Fibroblast of the aortic adventitia (primary cell): ENCODE measurements at regions not wholly inside any gene's neighbourhood (a gene's known extent, or its start where the extent isn't known, plus 50 kb on each side); places are given as distances from the start of the nearest gene placed in this dataset.
"Not testable (repeated sequence)": the region's sequence is repeated elsewhere in the genome, so short reads cannot be mapped to it uniquely, and the experiment has no call there.

Experiments used
- DNase-seq: peaks from one replicate; pipeline ENCODE4 v3.0.0-alpha.2; 2010; ENCODE audit warnings: low read depth
- H3K4me3 ChIP-seq: 2 replicates; pipeline ENCODE4 v1.5.1; 2011; ENCODE audit warnings: low read depth, mild to moderate bottlenecking, control low read depth, low read length, moderate library complexity
- TF ChIP-seq, protein P1 (sequence below): IDR thresholded peaks from 2 replicates; pipeline ENCODE4 v1.5.1; 2011; ENCODE audit warnings: mild to moderate bottlenecking, low read length, control low read depth, inconsistent platforms; ENCODE audit not compliant: insufficient read depth

DNA sequence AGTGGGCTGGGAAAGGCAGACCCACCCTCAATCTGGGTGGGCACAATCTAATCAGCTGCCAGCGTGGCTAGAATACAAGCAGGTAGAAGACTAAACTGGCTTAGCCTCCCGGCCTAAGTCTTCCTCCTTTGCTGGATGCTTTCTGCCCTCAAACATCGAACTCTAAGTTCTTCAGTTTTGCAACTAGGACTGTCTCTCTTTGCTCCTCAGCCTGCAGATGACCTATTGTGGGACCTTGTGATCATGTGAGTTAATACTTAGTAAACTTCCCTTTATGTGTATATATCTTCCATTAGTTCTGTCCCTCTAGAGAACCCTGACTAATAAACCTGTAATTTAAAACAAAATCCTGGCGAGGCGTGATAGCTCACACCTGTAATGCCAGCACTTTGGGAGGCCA is 51.8 kb upstream of the SLC39A8 start:
- DNase-seq, H3K4me3 ChIP-seq: not testable (repeated sequence)

DNA sequence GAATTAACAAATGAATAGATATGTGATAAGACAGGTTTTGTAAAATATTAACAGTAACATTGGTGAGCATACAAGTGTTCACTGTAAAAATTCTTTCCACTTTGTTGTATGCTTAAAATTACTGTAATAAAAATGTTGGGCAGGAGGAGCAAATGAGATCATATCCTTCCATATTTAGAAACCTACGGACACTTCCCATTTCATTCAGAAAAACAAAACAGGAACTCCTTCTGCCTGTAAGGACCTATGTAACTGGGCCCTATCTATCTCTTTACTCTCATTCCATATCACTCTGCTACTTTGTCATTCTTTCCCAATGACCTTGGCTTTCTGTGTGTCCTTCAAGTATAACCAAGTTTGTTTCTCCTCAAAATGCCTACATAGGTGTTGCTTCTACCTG is 53.7 kb upstream of the SLC39A8 start:
- TF ChIP-seq, protein P1, sequence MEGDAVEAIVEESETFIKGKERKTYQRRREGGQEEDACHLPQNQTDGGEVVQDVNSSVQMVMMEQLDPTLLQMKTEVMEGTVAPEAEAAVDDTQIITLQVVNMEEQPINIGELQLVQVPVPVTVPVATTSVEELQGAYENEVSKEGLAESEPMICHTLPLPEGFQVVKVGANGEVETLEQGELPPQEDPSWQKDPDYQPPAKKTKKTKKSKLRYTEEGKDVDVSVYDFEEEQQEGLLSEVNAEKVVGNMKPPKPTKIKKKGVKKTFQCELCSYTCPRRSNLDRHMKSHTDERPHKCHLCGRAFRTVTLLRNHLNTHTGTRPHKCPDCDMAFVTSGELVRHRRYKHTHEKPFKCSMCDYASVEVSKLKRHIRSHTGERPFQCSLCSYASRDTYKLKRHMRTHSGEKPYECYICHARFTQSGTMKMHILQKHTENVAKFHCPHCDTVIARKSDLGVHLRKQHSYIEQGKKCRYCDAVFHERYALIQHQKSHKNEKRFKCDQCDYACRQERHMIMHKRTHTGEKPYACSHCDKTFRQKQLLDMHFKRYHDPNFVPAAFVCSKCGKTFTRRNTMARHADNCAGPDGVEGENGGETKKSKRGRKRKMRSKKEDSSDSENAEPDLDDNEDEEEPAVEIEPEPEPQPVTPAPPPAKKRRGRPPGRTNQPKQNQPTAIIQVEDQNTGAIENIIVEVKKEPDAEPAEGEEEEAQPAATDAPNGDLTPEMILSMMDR: no peak

DNA sequence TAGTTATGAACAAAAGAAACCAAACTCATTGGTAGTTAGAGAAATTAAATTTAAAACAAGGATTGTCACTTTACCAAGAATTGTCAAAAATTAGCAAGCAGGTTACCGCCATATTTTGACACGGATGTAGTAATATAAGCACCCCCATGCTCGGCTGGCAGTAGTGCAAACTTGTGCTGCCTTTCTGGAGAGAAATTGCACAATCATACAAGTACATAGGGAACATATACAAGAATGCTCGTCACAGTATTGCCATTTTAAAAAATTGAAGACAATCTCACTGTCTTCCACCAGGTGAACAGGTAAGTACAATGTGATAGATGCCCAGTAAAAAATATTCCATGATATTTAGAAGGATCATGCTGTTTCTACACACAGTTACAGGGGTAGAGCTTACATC is 55.6 kb upstream of the SLC39A8 start:
- DNase-seq: no peak
- H3K4me3 ChIP-seq: no peak overlapping the region
- TF ChIP-seq, protein P1: no peak

More for the DNA sequence above, 53.7 kb upstream of the SLC39A8 start:
- no peak overlapping the region for H3K4me3 ChIP-seq
- no peak for DNase-seq

DNA sequence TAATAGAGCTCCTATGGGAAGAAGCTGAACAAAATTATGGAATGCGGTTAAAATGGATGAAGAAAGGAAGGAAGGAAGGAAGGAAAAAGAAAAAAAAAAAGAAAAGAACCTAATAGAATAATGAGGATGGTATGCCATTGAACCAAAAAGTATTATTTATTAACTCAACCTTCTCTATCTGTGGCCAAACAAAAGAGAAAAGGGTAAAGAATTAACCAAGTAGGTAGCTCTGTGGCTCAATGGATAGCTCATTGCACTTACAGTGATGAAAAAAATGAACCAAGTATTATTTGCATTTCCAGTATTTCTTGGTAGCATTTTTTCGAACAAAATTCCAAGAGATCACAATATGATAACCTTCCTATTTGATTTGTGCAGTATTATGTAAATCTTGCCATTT is 56.9 kb upstream of the SLC39A8 start:
- no peak for DNase-seq
- TF ChIP-seq, protein P1: no peak
- H3K4me3 ChIP-seq: no peak overlapping the region

DNA sequence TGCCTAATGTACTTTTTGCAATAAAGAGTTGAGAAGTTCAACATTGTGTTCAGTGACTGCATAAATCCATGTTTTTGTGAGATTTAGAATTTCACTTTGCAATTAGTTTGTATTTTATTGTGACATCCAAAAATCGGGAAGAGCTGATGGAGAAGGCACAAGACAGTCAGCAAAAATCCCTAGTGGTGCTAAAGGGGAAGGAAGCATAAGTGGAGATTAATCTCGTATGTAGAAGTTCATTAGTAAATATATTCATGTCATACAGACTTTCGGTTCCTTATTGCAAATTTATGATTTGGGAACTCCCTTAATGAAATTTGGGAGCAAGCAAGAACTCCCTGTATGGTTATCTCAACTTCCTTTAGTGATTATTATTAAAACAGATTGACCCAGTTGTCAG is 57.8 kb upstream of the SLC39A8 start:
- H3K4me3 ChIP-seq: no peak overlapping the region
- DNase-seq: no peak
- TF ChIP-seq, protein P1: no peak

DNA sequence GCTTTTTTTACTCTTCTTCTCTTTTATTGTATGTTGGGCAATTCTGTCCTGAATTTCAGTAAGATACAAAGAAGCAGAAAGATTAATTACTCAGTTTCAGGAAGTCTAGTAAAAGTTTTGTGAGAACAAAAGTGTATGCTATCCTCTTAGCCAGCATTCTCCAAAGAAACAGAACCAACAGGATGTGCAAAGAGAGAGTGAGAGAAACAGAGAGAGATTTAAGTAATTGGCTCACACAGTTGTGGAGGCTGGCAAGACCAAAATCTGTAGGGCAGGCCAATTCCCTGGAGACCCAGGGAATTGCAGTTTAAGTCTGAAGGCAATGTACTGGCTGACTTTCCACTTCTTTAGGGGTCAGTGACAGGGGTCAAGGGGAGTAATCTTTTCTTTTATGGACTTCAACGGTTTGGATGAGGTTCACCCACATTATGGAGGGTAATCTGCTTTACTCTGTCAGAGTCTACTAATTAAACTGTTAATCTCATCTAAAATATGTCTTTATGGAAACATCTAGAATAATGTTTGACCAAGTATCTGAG is 59.2 kb upstream of the SLC39A8 start:
- TF ChIP-seq, protein P1: no peak
- peak; percentile 36 for DNase-seq
- H3K4me3 ChIP-seq: no peak overlapping the region

DNA sequence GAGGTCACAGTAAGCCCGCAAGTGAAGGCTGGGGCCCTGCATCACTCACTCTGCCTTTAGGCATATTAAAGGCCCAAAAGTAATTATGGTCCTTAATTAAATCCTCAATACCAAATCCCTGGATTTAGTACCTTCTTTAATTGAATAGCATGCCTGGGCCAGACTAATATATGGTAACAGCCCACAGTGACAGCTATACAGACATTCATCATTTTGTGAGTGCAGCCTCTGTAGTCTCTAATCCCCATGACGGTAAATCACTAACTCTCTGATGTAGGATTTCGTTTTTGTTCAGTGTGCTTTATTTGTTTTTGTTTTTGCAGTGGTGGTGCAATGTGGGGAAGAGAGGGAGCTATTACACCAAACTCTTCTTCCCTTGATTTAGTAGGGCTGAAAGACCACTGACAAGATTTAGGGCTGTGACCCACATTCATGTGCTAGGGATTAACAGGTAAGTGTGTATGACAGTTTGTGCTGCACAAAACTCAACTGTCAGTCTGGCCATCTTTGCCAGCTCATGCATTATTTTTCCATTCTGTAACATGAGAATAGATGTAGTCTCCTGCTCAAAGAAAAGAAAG is 60.6 kb upstream of the SLC39A8 start:
- no peak for DNase-seq
- TF ChIP-seq, protein P1: no peak
- H3K4me3 ChIP-seq: no peak overlapping the region

DNA sequence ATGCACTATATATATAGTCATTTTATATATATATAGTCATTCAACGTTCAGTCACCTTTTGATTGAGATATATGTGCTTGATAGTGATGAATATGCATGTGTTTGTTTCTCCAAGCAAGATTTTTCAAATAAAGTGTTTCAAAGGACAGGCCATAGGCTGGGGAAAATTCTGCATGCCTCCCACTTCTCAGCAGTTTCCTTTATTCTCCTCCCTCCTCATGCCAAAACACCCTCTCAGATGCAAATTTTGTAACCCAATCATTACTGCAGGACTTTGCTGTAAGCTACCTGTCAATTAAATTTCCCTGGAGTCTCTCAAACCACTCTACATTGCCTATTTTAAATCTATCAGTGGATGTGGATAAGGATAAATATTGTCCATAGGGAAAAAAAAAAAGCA is 65.6 kb upstream of the SLC39A8 start:
- DNase-seq, H3K4me3 ChIP-seq: not testable (repeated sequence)
